ENCODE measurements at regions not wholly inside any gene's neighbourhood (a gene's known extent, or its start where the extent isn't known, plus 50 kb on each side); places are given as distances from the start of the nearest gene placed in this dataset.
"Not testable (repeated sequence)": the region's sequence is repeated elsewhere in the genome, so short reads cannot be mapped to it uniquely, and the experiment has no call there.

DNA sequence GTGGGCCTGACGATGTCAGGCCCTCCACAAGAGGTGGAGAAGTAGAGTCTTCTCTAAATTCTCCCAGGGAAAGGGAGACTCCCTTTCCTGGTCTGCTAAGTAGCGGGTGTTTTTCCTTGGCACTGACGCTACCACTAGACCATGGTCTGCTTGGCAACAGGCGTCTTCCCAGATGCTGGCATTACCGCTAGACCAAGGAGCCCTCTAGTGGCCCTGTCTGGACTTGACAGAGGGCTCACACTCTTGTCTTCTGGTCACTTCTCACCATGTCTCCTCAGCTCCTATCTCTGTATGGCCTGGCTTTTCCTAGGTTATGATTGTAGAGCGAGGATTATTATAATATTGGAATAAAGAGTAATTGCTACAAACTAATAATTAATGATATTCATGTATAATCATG, 51.1 kb upstream of the RASSF6 start:
- peaks cover 2 to 15% of the 10 kb centered on the region in 2 experiments; a peak in 3 of 5 replicates for H3K27me3 ChIP-seq (ENCODE audit: control insufficient read depth in 1 of 2, insufficient read depth in 2 of 2, low read length in 2 of 2)
- H4K20me1 ChIP-seq (ENCODE audit: insufficient read depth, low read length); DNase-seq (ENCODE audit: low spot score); H3K4me3 ChIP-seq (replicated peaks in 1 of 3; ENCODE audit: insufficient read depth in 1 of 3, low read depth in 2 of 3, low read length in 3 of 3); H3K4me2 ChIP-seq (ENCODE audit: low read depth, low read length); H3K9me3 ChIP-seq (ENCODE audit: low read length); CTCF ChIA-PET (ENCODE audit: low intra/inter-chr PET ratio, low total read pairs); in situ Hi-C loops (cut with HindIII; ENCODE audit: extremely low pct_ligation_motif_present, low pct_unique_long_range_greater_than_20kb); POLR2A ChIA-PET; H3K27ac ChIP-seq (ENCODE audit: extremely low read length, insufficient read depth, low read length); H2AFZ ChIP-seq (ENCODE audit: low read length); BruUV-seq (replicated peaks); H3K9ac ChIP-seq (ENCODE audit: insufficient read depth, low read depth, low read length); H3K36me3 ChIP-seq (replicated peaks in 1 of 2; ENCODE audit: control insufficient read depth in 1 of 2, insufficient read depth in 2 of 2, low read length in 2 of 2); H3K4me1 ChIP-seq (ENCODE audit: insufficient read depth, low read length); H3K79me2 ChIP-seq (ENCODE audit: insufficient read depth, low read length): not testable (repeated sequence)
- ATAC-seq (peak; percentile 31; the same call in 1 of the 3 replicates), FAIRE-seq (peak; percentile 56)
- 2% methylated on average over 6 of the region's 6 CpGs for WGBS (ENCODE audit: low lambda C conversion rate)
- intact Hi-C loops (cut with micrococcal nuclease; ENCODE audit: unreplicated experiment) = loop anchor here (2.0 kb wide), 1 partner anchor 463 kb away; no protein-coding TSS in a partner anchor
- TF ChIP-seq CTCF (CRISPR knock-in tag; IDR thresholded peaks at IDR 0.05) = peak; percentile 58
- TF ChIP-seq STAG1 (CRISPR knock-in tag; IDR thresholded peaks at IDR 0.05) = peak; percentile 61

GRCh38 chr4:73673286-73673685, 53.0 kb upstream of the RASSF6 start:
- no peaks in the 10 kb centered on the region for H3K36me3 ChIP-seq (replicated peaks in 1 of 2; ENCODE audit: control insufficient read depth in 1 of 2, insufficient read depth in 2 of 2, low read length in 2 of 2)
- no peak for ATAC-seq
- H3K27me3 ChIP-seq (ENCODE audit: control insufficient read depth in 1 of 2, insufficient read depth in 2 of 2, low read length in 2 of 2) = peaks cover 2 to 13% of the 10 kb centered on the region in 2 experiments; a peak in 4 of 5 replicates
- H3K4me2 ChIP-seq (ENCODE audit: low read depth, low read length) = no peak overlapping the region
- ChIA-PET CTCF (ENCODE audit: low intra/inter-chr PET ratio, low total read pairs) (no interaction called here), POLR2A (no interaction called here)
- no peak overlapping the region for H3K9ac ChIP-seq (ENCODE audit: insufficient read depth, low read depth, low read length)
- H4K20me1 ChIP-seq (ENCODE audit: insufficient read depth, low read length) = no peaks in the 10 kb centered on the region
- intact Hi-C loops (cut with micrococcal nuclease; ENCODE audit: unreplicated experiment) = no loop called here
- H3K79me2 ChIP-seq (ENCODE audit: insufficient read depth, low read length) = no peaks in the 10 kb centered on the region
- BruUV-seq (replicated peaks) = no TSS peak
- FAIRE-seq = no peak
- no peak for DNase-seq (ENCODE audit: low spot score)
- no peaks in the 10 kb centered on the region for H3K9me3 ChIP-seq (ENCODE audit: low read length)
- H2AFZ ChIP-seq (ENCODE audit: low read length) = no peak overlapping the region
- no peak overlapping the region for H3K4me3 ChIP-seq (replicated peaks in 1 of 3; ENCODE audit: insufficient read depth in 1 of 3, low read depth in 2 of 3, low read length in 3 of 3)
- in situ Hi-C loops (cut with HindIII; ENCODE audit: extremely low pct_ligation_motif_present, low pct_unique_long_range_greater_than_20kb) = no loop called here
- WGBS (ENCODE audit: low lambda C conversion rate) = 42% methylated on average over 9 of the region's 9 CpGs
- no peaks in the 10 kb centered on the region for H3K4me1 ChIP-seq (ENCODE audit: insufficient read depth, low read length)
- H3K27ac ChIP-seq (ENCODE audit: extremely low read length, insufficient read depth, low read length) = no peak overlapping the region
- TF ChIP-seq ZFP90 (CRISPR knock-in tag; IDR thresholded peaks at IDR 0.05; ENCODE audit: borderline replicate concordance) (no peak), SUZ12 (IDR thresholded peaks at IDR 0.05; ENCODE audit: low read depth, low read length) (no peak), KDM5B (CRISPR knock-in tag; IDR thresholded peaks at IDR 0.05; ENCODE audit: borderline replicate concordance) (no peak), SPEN (CRISPR knock-in tag; IDR thresholded peaks at IDR 0.05; ENCODE audit: low read depth) (no peak), ERF (CRISPR knock-in tag; IDR thresholded peaks at IDR 0.05) (no peak), UBTF (CRISPR knock-in tag; IDR thresholded peaks at IDR 0.05) (no peak), ZMYM2 (CRISPR knock-in tag; IDR thresholded peaks at IDR 0.05) (no peak), RCOR2 (CRISPR knock-in tag; IDR thresholded peaks at IDR 0.05) (no peak), YEATS4 (CRISPR knock-in tag; IDR thresholded peaks at IDR 0.05; ENCODE audit: borderline replicate concordance) (no peak), ATRX (CRISPR knock-in tag; IDR thresholded peaks at IDR 0.05; ENCODE audit: borderline replicate concordance) (no peak)
- TF ChIP-seq, protein P1, sequence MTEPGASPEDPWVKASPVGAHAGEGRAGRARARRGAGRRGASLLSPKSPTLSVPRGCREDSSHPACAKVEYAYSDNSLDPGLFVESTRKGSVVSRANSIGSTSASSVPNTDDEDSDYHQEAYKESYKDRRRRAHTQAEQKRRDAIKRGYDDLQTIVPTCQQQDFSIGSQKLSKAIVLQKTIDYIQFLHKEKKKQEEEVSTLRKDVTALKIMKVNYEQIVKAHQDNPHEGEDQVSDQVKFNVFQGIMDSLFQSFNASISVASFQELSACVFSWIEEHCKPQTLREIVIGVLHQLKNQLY (CRISPR knock-in tag; IDR thresholded peaks at IDR 0.05) = no peak
